Heart left ventricle (tissue), 16 donors: ENCODE measurements at regions not wholly inside any gene's neighbourhood (a gene's known extent, or its start where the extent isn't known, plus 50 kb on each side); places are given as distances from the start of the nearest gene placed in this dataset.

Experiments
- ATAC-seq, 4 donors: fragments of 200-7000 bp; cut with Tn5 transposase; one replicate each; pipeline ENCODE4 v1.9.1; 2020 to 2022; ENCODE audit warnings: moderate library complexity in 4 of 4, mild to moderate bottlenecking in 3 of 4, moderate number of reproducible peaks in 1 of 4
- DNase-seq, 5 donors: peaks; one replicate each; pipeline ENCODE4 v3.0.0-alpha.2; 2020
- H3K27ac ChIP-seq, 12 donors: fragments of 200-600 bp; sonication (generic) in 4 of 12; one replicate each; pipeline versions ENCODE4 v1.5.0 to v1.8.0; 2016 to 2022; ENCODE audit warnings: mild to moderate bottlenecking in 2 of 12
- H3K27me3 ChIP-seq, 9 donors: fragments of 200-600 bp; sonication (generic) in 2 of 9; one replicate each; pipeline versions ENCODE4 v1.5.1 to v1.8.0; 2016 to 2022; ENCODE audit warnings: mild to moderate bottlenecking in 3 of 9
- H3K36me3 ChIP-seq, 9 donors: fragments of 200-600 bp; sonication (generic) in 2 of 9; one replicate each; pipeline versions ENCODE4 v1.5.0 to v1.8.0; 2018 to 2022; ENCODE audit warnings: mild to moderate bottlenecking in 2 of 9
- H3K4me1 ChIP-seq, 12 donors: fragments of 200-600 bp; sonication (generic) in 4 of 12; one replicate each; pipeline versions ENCODE4 v1.5.0 to v1.8.0; 2016 to 2022; ENCODE audit warnings: mild to moderate bottlenecking in 3 of 12
- H3K4me3 ChIP-seq, 12 donors: fragments of 200-600 bp; sonication (generic) in 4 of 12; one replicate each; pipeline versions ENCODE4 v1.5.0 to v1.8.0; 2017 to 2022; ENCODE audit warnings: mild to moderate bottlenecking in 9 of 12, moderate library complexity in 4 of 12
- H3K9me3 ChIP-seq, 12 donors: fragments of 200-600 bp; sonication (generic) in 4 of 12; one replicate each; pipeline versions ENCODE4 v1.5.0 to v1.8.0; 2016 to 2022; ENCODE audit warnings: mild to moderate bottlenecking in 1 of 12
- POLR2A ChIP-seq, 2 donors: fragments of 450-650 bp; IDR thresholded peaks; one replicate each; pipeline ENCODE4 v1.6.1; 2017; ENCODE audit warnings: antibody characterized with exemption in 2 of 2, mild to moderate bottlenecking in 2 of 2, moderate library complexity in 2 of 2
- WGBS, 4 donors: extraction: QIAGEN DNeasy Blood & Tissue Kit in 2 of 4; methylation state at CpG; one replicate each; pipeline versions ENCODE4 v1.1.5 to v1.1.7; 2013 to 2018; 5-methylcytosine and 5-hydroxymethylcytosine counted together
- intact Hi-C, 10 donors: fragments of 100-400 bp; cut with DNase I; formaldehyde crosslinking; loops; one replicate each; pipeline versions ENCODE4 v1.11.1 to v1.14.2; 2022
- TF ChIP-seq, protein P1 (sequence below), 12 donors: fragments of 200-600 bp; sonication (generic) in 4 of 12; IDR thresholded peaks; one replicate each; pipeline versions ENCODE4 v1.5.0 to v1.8.0; 2018 to 2022; ENCODE audit warnings: antibody characterized with exemption in 12 of 12, mild to moderate bottlenecking in 5 of 12
- donor health status: ischemic (EF 13 %, LVEDD 7.1; RV severe dilation, severe dysfunction).
- donor health status: healthy with polysubstance abuse.
- donor health status: DM: no; HTN: yes; CAD: no.
- donor health status: DM: no; HTN: no; CAD: no.
- donor health status: ischemic (EF 25% LVEDD 6.9; RV normal size, moderate dysfunction).
- donor health status: ischemic (EF 25% LVEDD 5.7; RV mildly dilated, moderate dysfunction).
- donor health status: healthy.
- donor health status: DM: yes; HTN: yes; CAD: no.
- donor health status: ischemic (EF 35%, LVEDD 5.7; RV mildly dilated, moderate dysfunction).
- donor health status: nonischemic (EF 11% LVEDD 7.7; RV severe dilation, severe dysfunction).
- donor health status: DM: yes; HTN: yes; CAD: no.
- donor health status: PGD.
- donor health status: ischemic (EF 29% LVEDD 5.4; RV normal size, mild dysfunction).
- donor health status: nonischemic (EF 23%, LVEDD 6.1; RV moderate dilation, normal function).

DNA sequence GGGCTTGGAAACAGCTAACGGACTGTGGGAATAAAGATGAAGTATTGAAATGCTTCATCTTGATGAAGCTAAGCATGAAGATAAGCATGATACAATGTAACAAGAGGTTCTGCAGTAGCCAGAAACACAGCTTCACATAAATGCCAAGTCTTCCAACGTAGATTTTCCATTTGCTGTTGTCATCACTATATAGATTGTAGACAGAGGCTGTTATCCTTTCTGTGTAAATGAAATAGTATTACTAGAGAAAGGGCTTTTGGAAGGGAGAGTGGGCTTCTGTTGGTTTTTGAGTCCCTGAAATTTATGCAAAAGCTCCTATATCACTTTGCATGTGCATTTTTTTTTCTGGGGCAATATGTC is 649.0 kb downstream of the RNF144B start:
- Histone ChIP-seq H3K36me3 (no peaks in the 10 kb centered on the region), H3K4me1 (peaks cover 0 to 42% (median 17%) of the 10 kb centered on the region in 12 donors), H3K4me3 (no peak overlapping the region), H3K27ac (no peak overlapping the region), H3K27me3 (no peaks in the 10 kb centered on the region), H3K9me3 (no peaks in the 10 kb centered on the region)
- DNase-seq (no peak), ATAC-seq (no peak)
- no peak for TF ChIP-seq POLR2A (IDR thresholded peaks at IDR 0.05)
- TF ChIP-seq, protein P1, sequence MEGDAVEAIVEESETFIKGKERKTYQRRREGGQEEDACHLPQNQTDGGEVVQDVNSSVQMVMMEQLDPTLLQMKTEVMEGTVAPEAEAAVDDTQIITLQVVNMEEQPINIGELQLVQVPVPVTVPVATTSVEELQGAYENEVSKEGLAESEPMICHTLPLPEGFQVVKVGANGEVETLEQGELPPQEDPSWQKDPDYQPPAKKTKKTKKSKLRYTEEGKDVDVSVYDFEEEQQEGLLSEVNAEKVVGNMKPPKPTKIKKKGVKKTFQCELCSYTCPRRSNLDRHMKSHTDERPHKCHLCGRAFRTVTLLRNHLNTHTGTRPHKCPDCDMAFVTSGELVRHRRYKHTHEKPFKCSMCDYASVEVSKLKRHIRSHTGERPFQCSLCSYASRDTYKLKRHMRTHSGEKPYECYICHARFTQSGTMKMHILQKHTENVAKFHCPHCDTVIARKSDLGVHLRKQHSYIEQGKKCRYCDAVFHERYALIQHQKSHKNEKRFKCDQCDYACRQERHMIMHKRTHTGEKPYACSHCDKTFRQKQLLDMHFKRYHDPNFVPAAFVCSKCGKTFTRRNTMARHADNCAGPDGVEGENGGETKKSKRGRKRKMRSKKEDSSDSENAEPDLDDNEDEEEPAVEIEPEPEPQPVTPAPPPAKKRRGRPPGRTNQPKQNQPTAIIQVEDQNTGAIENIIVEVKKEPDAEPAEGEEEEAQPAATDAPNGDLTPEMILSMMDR (IDR thresholded peaks at IDR 0.05), result no peak
- WGBS, 4 donors, result 44 to 80% (median 60%) methylated on average over 2 of the region's 2 CpGs
- intact Hi-C loops, result loop anchor here in 3 of 10 donors (10.0 kb wide), 2 partner anchors 149 to 819 kb away; no protein-coding TSS in a partner anchor

DNA sequence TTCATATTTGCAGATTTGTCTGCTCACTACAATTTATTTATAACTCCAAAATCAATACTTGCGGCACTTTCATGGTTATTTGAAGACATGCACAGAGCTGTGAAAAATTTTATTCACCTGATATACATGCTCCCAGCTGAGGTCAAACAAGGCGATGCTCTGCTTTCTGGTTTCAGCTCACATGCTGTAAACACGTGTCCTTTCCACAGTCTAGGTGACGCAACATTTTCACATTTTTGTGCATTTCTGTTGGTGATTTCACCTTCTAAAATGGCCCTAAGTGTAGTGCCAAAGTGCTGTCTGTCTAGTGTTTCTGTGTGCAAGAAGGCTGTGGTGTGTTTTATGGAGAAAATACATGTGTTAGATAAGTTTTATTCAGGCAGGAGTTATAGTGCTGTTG is 650.5 kb downstream of the RNF144B start:
- Histone ChIP-seq H3K4me3 (no peak overlapping the region), H3K36me3 (no peaks in the 10 kb centered on the region), H3K27ac (no peak overlapping the region), H3K9me3 (no peaks in the 10 kb centered on the region), H3K27me3 (no peaks in the 10 kb centered on the region), H3K4me1 (peaks cover 0 to 50% (median 19%) of the 10 kb centered on the region in 12 donors)
- intact Hi-C loops, result loop anchor here in 3 of 10 donors (10.0 kb wide), 2 partner anchors 147 to 817 kb away; no protein-coding TSS in a partner anchor
- no peak for DNase-seq
- TF ChIP-seq POLR2A (IDR thresholded peaks at IDR 0.05), result no peak
- TF ChIP-seq, protein P1 (IDR thresholded peaks at IDR 0.05), result no peak
- ATAC-seq, result no peak
- 83 to 95% (median 89%) methylated on average over 4 of the region's 4 CpGs for WGBS, 4 donors

DNA sequence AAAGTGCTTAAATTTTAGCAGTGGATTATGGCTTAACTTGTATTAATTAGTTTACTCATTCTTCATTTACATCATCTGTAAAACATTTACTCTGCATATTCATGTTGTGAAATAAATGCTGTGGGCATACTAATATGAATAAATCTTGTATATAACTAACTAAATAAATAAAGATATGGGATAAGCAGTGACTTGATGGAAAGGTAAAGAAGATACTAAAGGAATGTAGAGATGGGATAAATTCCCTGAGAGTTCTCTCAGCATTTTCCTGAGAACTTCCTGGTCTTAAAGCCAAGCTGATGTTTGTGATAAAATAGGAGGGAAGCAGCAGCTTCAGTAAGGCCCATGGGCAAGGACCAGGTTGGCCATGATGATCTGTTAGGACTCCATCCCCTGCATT is 652.1 kb downstream of the RNF144B start:
- Histone ChIP-seq H3K9me3 (no peaks in the 10 kb centered on the region), H3K27me3 (no peaks in the 10 kb centered on the region), H3K4me3 (no peak overlapping the region), H3K36me3 (no peaks in the 10 kb centered on the region), H3K4me1 (peaks cover 0 to 38% (median 12%) of the 10 kb centered on the region in 12 donors), H3K27ac (no peak overlapping the region)
- DNase-seq, result no peak
- intact Hi-C loops, result loop anchor here in 3 of 10 donors (10.0 kb wide), 2 partner anchors 146 to 816 kb away; no protein-coding TSS in a partner anchor
- TF ChIP-seq POLR2A (IDR thresholded peaks at IDR 0.05), result no peak
- TF ChIP-seq, protein P1 (IDR thresholded peaks at IDR 0.05), result no peak
- ATAC-seq, result no peak

DNA sequence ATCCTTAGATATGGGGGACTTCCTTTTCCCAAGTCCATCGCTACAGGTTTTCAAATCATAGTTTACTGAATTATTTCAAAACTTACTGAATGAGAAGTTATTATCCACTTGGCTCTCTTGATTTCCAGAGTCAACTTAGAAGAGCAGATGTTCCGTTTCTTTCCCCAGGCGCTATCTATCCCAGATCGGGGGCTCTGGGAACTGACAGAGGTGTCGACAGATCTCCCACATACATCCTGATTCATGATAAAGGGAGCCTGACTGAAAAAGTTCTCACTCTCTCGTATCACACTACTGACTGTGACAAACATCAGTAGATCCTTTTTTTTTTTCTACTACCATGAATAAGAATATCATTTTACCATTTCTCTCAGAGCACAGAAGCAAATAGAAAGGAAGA is 654.8 kb downstream of the RNF144B start:
- ATAC-seq, result no peak

More for the DNA sequence above, 654.8 kb downstream of the RNF144B start:
- no peak for DNase-seq
- peaks cover 0 to 1% (median 0%) of the 10 kb centered on the region in 12 donors for H3K9me3 ChIP-seq
- H3K27me3 ChIP-seq, result no peaks in the 10 kb centered on the region
- H3K4me3 ChIP-seq, result no peak overlapping the region
- no peaks in the 10 kb centered on the region for H3K36me3 ChIP-seq
- WGBS, 4 donors, result 39 to 54% (median 44%) methylated on average over 6 of the region's 6 CpGs
- intact Hi-C loops, result no loop called here
- H3K27ac ChIP-seq, result no peak overlapping the region
- peaks cover 0 to 17% (median 0%) of the 10 kb centered on the region in 12 donors for H3K4me1 ChIP-seq
- TF ChIP-seq, protein P1 (IDR thresholded peaks at IDR 0.05), result no peak
- no peak for TF ChIP-seq POLR2A (IDR thresholded peaks at IDR 0.05)
